Islet of Langerhans (tissue), 1 donor: ENCODE measurements at regions not wholly inside any gene's neighbourhood (a gene's known extent, or its start where the extent isn't known, plus 50 kb on each side); places are given as distances from the start of the nearest gene placed in this dataset.
"Not testable (repeated sequence)": the region's sequence is repeated elsewhere in the genome, so short reads cannot be mapped to it uniquely, and the experiment has no call there.

Experiments used
- FAIRE-seq: peaks from one replicate; lab custom pipeline; 2011; peaks lifted over from hg19 to GRCh38; lab: Jason Lieb, UNC

- FAIRE-seq: no peak
Measured at GRCh38 chrX:139475432-139475831, 55.1 kb upstream of the F9 start.

GRCh38 chrX:139461945-139462344 is 68.6 kb upstream of the F9 start:
- FAIRE-seq: not testable (repeated sequence)

GRCh38 chrX:139454743-139455142 is 75.8 kb upstream of the F9 start:
- no peak for FAIRE-seq

DNA sequence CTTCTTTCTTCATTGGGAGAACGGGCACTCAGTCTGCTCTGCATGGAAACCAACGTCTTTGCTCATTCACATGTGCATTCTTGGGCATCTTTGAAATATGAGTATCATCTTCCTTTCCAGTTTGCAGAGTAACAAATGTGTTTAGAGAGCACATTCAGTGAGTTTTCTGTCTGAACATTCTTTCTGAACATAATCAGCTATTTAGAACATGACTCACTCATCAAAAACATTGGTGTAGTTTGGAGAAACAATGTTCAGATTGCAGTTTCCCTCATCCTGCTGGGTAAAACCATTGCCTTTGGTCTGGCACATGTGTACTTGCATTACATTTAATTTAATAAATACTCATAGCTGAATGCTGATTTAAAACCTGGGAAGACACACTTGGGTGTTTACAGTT is 81.5 kb upstream of the F9 start:
- no peak for FAIRE-seq

- no peak for FAIRE-seq
Measured at GRCh38 chrX:139446832-139447231, 83.7 kb upstream of the F9 start.

- peak; percentile 27 for FAIRE-seq
Measured at GRCh38 chrX:139429913-139430312, 100.6 kb upstream of the F9 start.

DNA sequence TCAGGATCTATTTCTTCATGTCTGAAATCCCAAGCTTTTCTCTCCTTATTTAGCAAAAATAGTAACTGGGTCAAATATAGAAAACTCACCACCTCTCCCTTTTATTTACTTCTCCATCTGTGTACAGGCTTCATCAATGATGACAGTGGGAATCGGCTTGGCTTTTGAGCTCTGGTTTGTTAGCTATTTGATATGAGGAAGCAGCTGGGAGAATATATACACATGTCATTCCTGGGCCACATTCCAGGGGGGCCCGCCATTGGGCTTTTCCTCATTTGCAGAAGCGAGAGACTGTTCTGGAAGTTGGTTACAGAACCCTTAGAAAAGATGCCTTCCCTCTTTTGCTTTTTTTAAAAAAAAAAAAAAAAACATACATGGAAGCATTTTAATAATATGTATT is 107.4 kb upstream of the F9 start:
- no peak for FAIRE-seq

DNA sequence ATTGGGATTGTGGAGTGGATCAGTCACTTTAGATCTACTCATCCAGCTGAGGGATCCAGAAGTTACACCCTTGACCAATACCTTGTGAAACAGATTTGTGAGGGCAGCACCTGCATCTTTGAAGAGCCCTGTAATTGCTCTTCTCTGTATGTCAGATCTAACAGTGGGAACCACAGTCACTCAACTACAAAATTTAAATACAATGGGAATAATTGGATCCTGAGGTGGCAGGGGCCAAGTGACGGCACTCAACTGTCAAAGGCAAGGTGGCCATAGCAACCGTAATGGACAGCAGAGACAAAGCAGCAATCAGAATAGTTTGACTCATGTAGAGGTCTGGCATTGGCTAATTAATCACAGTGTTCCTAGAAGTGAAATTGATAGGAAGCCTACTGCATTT is 132.3 kb upstream of the F9 start:
- not testable (repeated sequence) for FAIRE-seq

- FAIRE-seq: no peak
Measured at GRCh38 chrX:139388254-139388653, 142.3 kb upstream of the F9 start.

DNA sequence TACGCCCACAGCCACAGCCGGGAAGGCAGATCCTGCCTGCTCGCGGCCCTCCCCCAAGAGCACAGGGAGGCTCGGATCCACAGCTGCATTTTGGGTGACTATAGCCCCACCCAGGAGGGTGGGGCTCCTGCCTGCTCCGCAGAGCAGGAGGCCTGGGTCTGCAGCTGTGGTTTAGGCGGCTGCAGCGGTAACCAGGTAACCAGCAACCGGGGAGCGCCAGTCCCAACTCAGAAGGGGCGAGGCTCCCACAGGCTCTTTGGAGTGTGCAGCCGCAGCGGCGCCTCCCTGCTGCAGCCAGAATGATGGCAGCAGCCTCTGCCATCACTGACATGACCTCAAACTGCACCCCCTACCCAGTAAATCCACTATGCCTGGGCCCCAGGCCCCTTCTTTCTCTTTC is 148.0 kb upstream of the F9 start:
- no peak for FAIRE-seq

DNA sequence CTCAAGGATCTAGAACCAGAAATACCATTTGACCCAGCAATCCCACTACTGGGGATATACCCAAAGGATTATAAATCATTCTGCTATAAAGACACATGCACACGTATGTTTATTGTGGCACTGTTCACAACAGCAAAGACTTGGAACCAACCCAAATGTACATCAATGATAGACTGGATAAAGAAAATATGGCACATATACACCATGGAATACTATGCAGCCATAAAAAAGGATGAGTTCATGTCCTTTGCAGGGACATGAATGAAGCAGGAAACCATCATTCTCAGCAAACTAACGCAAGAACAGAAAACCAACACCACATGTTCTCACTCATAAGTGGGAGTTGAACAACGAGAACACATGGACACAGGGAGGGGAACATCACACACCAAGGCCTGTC is 154.0 kb upstream of the F9 start:
- not testable (repeated sequence) for FAIRE-seq

DNA sequence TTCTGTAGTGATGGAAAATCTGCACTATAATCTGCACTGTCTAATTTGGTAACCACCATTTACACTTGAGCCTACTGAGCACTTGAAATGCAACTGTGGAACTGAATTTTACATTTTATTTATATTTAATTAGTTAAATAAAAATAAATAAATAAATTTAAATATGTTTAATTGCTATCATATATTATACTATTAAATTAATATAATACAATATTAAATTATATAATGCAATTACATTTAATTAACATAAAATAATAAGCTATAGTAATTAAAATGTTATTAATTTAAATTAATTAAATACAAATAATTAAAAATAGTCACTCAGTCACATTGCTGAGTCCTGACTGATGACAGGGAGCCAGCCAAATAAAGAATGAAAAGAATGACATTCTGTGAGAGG is 170.2 kb upstream of the F9 start:
- FAIRE-seq: no peak

- FAIRE-seq: not testable (repeated sequence)
Measured at GRCh38 chrX:139342594-139342991, 187.9 kb upstream of the F9 start.

DNA sequence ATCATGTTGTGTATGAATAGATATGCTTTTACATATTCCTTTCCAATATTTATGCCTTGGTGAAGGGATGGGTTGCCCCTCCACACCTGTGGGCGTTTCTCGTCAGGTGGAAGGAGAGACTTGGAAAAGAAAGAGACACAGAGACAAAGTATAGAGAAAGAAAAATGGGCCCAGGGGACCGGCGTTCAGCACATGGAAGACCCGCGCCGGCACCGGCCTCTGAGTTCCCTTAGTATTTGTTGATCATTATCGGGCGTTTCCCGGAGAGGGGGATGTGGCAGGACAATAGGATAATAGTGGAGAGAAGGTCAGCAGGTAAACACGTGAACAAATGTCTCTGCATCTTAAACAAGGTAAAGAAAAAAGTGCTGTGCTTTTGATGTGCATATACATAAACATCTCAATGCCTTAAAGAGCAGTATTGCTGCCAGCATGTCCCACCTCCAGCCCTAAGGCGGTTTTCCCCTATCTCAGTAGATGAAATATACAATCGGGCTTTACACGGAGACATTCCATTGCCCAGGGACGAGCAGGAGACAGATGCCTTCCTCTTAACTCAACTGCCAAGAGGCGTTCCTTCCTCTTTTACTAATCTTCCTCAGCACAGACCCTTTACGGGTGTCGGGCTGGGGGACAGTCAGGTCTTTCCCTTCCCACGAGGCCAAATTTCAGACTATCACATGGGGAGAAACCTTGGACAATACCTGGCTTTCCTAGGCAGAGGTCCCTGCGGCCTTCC is 188.5 kb upstream of the F9 start:
- not testable (repeated sequence) for FAIRE-seq

DNA sequence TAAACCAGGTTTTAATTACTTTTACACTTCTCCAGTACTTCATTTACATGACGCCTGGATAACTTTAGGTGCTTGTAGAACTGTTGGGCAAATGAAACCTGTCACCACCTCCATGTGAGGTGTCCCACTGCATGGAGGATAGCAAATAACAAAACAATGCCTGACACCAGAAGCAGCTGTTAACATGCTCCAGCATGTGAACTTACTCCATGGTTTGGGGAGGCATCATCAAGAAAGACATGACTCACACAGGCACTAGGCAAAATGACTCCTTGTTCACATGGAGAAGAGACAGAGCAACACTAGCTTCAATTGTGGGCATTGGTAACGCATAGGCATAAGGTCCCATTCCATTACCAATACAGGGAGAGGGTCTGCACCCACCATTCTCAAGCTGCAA is 198.1 kb upstream of the F9 start:
- FAIRE-seq: no peak

- peak; percentile 17 for FAIRE-seq
Measured at GRCh38 chrX:139327355-139327754, 203.2 kb upstream of the F9 start.

DNA sequence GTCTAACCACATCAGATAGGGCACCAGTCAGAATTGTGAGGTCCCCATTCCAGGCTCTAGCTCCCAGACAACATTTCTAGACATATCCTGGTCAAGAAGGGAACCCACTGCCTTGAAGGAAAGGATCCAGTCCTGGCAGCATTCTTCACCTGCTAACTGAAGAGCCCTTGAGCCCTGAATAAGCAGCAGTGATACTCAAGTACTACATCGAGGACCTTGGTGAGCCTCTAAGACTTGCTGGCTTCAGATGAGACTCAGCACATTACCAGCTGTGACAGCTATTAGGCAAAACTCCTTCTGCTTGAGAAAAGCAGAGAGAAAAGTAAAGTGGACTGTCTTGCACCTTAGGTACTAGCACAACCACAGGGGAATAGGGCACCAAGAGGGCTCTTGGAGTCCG is 205.8 kb upstream of the F9 start:
- no peak for FAIRE-seq

GRCh38 chrX:139320661-139321354 is 209.7 kb upstream of the F9 start:
- not testable (repeated sequence) for FAIRE-seq

DNA sequence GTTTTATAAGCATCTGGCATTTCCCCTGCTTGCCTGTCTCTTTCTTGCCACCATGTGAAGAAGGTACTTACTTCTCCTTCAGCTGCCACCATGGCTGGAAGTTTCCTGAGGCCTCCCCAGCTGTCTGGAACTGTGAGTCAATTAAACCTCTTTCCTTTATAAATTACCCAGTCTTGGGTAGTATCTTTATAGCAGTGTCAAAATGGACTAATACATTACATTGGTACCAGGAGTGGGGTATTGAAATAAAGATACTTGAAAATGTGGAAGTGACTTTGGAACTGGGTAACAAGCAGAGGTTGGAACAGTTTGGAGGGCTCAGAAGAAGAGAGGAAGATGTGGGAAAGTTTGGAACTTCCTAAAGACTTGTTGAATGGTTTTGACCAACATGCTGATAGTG is 223.9 kb upstream of the F9 start:
- FAIRE-seq: not testable (repeated sequence)

- FAIRE-seq: no peak
Measured at GRCh38 chrX:139304471-139304870, 226.1 kb upstream of the F9 start.

GRCh38 chrX:139299309-139299708 is 231.2 kb upstream of the F9 start:
- no peak for FAIRE-seq

GRCh38 chrX:139298437-139298836 is 232.1 kb upstream of the F9 start:
- FAIRE-seq: no peak

DNA sequence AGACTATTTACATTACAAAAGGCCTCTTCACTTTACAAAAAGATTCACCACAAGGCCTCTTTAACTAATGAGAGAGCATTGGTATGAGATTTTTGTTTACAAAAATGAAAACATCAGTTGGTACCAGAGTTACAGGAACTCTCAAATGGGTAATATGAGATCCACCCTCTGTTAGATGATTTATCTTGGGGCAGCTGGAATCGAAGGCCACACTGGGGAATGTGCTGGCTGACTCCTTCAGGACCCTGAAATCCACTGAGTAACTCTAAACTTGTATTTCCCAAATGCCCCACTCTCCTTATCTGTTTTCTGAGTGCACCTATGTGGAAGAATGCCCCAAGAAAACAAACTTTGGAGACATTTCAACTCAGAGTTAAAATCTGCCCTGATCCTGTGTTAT is 232.9 kb upstream of the F9 start:
- FAIRE-seq: no peak

- FAIRE-seq: no peak
Measured at GRCh38 chrX:139293991-139294390, 236.5 kb upstream of the F9 start.
